Right renal cortex interstitium (tissue), 3 donors: ENCODE measurements at regions not wholly inside any gene's neighbourhood (a gene's known extent, or its start where the extent isn't known, plus 50 kb on each side); places are given as distances from the start of the nearest gene placed in this dataset.

Source experiments
- DNase-seq, 3 donors: peaks; one replicate each; pipeline ENCODE4 v3.0.0-alpha.2; 2013; ENCODE audit warnings: low read depth in 3 of 3, low spot score in 2 of 3

DNA sequence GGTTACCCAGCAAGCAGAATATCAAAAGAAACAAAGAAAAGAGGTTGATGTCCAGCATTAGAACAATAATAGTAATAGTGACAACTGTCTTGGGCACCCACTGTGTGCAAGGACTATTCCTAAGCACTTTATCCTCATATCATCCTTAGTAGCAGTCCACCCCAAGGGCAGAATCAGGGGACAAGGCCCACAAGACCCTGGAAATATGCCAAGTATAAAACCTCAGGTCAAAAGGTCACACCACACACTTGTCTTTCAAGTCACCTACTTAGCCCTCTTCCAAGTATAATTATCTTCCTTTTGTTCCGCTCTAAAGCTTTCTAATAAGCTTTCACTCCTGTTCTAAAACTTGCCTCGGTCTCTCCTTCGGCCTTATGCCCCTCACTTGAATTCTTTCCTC is 124.0 kb upstream of the STT3B start:
- no peak for DNase-seq

DNA sequence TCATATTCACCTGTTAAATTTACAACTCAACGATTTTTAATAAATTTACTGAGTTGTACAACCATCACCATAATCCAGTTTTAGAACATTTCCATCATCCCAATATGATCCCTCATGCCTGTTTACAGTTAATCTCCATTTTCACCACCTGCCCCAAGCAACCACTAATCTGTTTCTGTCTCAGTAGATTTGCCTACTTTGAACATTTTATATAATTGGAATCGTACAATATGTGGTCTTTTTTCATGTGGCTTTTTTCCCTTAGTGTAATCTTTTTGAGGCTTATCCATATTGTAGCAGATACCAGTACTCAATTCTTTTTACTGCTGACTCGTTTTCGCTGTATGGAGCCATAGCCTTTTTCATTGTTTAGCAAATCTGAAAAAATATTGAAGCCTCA is 123.3 kb upstream of the STT3B start:
- no peak for DNase-seq

DNA sequence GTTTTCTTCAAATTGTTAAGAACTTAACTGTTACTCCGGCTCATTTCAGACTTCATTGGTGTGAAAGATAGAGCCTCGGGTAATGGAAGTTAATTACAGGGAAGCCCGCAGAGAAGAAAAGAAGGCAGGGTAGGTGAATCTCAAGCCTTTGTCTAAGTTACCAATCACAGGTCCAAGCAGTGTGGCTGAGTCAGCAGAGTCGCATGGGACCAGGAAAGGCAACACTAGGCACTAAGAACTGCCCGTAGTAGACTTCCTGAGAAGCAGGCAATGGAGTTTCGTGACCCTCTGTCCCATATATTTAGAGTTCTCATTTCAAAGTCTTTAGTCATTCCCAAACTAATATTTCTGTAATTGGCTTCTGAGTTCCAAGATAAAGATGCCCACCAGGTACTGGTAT is 122.9 kb upstream of the STT3B start:
- DNase-seq = no peak

DNA sequence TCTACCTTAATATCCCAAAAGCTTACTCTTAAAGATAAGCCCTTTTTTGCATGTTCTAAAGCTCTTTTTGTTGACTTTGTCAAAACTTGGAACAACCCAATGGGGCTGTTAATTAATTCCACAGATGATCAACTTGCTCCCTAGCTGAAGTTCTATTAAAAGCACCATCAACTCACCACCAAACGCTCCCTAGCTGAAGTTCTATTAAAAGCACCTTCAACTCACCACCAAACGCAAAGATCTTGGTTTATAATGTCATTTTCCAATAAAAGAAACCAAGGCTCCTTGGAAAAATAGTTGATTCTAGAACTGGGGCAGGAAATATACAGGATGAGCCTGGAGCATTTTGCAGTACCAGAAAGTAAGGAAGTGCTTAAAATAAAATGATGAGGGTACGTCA is 122.3 kb upstream of the STT3B start:
- DNase-seq = no peak

DNA sequence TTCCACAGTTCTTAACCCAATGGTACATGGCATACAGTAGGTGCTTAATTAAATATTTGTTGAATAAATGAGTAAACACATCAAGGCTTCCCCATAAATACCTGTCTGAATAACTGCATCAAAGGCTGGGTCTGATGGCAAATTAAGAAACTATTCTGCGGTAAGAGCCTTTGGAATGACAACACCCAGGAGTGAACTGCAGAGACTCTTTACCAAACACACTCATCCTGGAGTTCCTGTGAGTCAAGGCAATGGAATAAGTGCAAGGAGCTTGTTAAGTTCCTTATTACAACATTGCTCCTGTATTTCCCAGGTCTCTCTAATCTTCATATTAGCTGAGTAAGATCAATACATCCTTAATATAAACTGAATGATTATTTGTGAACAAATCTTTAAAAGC is 119.9 kb upstream of the STT3B start:
- no peak for DNase-seq

DNA sequence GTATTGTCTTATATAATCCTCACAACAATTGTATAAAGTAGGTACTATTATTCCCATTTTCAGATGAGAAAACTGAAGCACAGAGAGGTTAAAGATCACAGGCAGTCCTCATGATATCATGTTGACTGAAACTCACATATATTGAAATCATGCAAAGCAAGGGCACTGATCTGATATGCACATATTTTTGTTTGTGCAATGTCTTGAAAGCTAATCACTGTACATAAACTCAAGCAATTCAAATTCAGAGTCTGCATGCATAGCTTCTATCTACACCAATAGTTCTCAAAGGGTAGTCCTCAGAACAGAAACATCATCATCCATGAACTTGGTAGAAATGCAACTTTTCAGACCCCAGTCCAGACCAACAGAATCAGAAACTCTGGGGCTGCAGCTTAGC is 119.2 kb upstream of the STT3B start:
- no peak for DNase-seq

DNA sequence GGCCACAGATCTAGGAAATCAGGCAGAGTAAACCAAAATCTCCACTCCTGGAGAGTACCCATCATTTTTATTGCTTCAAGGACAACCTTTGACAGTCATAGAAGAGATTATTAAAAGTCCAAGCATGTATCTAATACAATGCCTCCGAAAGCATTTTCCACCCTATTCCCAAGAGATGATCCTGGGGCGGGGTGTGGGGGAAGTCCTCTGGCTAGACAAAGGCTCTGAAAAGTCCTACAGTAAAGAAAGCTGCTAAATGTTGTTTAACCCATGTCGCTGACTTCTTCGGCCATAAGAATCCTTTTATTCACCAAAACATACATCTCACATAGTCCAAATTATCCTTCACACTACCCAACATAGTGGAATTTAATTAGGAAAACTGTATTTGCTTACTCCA is 115.7 kb upstream of the STT3B start:
- no peak for DNase-seq

DNA sequence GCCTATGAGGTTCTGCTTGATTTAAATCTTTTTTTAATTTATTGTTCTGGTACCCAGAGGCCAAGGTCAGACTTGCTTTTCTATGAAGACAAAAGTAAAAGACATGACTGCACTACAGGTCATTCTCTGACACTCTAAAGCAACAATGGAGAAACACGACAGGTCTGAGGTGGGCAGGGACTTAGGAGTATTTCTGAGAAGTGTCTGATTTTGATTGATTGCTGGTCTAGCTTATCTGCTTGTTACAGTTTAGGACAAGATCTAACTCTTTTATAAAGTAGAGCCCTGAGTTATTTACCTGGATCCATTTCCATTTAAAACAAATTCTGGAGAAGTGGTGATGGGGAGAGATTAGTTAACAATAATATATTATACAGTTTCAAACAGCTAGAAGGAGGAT is 115.2 kb upstream of the STT3B start:
- no peak for DNase-seq

DNA sequence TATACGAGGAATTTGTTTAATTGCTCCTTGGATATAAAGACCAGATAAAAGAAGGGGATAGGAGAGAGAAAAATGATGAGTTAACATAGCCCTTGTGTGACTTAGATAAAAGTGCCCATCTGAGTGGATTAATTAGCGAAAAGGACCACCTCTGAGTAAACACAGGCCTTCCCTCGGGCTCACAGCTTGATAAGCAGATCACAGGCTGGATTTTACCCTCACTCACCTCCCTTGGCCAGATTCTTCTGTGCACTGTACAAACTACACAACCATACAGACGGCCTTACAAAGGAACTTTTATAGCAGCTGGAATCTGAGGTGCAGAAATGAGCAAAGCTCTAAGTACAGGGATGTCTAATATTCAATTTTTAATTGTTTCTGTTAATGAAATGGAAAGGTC is 112.4 kb upstream of the STT3B start:
- no peak for DNase-seq

DNA sequence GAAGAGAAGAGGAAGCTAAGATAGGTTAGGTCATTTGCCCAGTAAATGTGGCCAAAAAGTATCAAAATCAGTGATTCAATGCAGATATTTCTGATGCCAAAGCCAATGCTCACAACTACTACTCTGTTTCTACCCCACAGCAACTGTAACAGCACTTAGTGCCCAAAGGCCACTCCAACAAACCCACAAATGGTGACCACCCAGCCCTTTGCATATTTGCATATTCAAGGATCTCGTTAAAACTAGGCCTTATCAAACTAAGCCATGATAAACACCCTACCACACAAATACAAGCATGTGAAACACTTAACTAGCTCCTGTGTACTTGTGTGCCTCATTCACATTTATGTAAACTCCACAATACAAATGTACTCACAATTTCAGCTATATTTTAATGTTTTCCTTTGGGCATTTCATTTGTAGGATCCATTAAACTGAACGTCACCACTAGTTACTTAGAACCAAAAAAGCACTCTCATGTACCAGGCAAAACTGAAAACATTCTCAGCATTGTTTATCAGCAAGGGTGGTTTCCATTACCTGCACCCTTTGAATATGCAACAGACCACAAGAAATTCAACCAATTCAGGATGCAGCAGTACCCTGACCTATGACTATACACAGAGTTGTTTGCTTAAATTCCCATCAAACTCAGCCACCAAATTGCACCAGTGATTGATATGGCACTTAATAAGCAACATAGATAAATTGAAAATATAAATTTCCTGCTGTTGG is 111.2 kb upstream of the STT3B start:
- DNase-seq = no peak

DNA sequence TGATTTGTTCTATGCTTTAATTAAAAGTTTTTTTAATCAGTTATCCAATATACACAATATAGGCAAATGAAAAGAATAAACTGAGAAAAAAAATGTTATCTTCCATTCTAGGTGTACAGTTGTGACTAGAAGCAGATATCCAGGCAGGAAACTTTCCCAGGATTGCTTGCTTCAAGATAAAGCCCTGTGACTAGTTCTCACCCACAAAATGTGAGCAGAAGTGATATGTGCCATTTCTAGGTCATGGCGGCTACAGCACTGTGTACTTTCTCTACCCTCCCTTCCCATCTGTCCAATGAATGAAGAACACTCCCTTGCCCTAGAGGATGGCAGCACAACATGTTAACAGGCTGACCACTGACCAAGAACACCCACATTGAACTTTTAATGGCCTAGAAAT is 110.5 kb upstream of the STT3B start:
- no peak for DNase-seq

DNA sequence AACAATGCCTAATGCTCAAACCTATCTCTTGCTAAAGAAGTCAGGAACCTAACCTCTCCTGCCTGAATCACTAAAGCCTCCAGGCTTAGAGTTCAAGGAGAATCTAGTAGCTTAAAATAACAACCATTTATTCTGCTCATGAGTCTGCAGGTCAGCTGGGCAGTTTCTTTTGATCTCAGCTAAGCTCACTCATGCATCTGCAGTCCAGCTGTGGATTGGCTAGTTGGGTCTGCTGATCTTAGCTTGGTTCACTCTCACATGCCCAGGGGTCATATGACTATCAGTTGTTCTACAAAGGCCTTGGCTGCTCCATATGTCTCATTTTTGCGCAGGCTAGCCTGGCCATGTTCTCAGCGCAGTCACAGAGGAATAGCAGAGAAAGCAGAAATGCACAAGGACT is 109.2 kb upstream of the STT3B start:
- peak in 2 of 3 donors; percentile 29 to 41 for DNase-seq

DNA sequence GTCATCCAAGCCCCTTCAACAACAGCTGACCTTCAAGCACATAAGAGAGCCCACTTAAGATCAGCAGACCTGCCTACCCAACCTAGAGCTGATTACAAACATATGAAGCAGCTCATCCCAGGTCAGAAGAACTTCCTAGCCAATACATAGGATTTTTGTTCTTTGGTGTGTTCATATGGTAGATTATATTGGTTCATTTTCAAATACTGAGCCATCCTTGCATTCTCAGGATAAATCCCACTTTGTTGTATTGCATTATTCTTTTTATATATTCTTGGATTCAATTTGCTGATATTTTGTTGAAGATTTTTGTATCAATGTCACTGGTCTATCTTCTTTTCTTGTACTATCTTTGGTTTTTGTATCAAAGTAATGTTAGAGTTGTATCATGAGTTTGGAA is 107.3 kb upstream of the STT3B start:
- no peak for DNase-seq

DNA sequence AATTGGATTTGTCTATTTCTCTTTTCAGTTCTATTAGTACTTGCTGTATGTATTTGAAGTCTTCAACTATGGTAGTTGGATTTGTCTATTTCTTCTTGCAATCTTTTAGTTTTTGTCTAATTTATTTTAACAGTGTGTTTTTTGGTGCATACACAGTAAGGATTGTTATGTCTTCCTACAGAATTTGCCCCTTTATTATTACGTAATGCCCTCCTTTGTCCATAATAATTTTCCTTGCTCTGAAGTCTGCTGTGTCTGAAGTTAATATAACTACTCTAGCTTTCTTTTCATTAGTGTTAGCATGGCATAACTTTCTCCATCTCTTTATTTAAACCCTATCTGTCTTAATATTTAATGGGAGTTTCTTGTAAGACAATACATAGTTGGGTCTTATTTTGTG is 105.1 kb upstream of the STT3B start:
- DNase-seq = no peak

DNA sequence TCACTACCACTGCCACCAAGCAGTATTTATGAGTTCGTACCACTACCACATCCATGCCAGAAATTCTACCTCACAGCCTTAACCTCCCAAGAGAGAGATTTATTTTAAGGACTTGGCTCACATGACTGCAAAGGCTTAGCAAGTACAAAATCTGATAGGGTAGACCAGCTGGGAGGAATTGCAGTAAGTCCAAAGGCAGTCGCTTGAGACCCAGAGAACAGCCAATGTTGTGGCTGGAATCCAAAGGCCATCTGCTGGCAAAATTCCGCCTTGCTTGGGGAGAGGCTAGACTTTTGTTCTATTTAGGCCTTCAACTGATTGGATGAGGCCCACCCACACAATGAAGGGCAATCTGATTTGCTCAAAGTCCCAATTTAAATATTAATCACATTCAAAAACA is 101.4 kb upstream of the STT3B start:
- DNase-seq = no peak

DNA sequence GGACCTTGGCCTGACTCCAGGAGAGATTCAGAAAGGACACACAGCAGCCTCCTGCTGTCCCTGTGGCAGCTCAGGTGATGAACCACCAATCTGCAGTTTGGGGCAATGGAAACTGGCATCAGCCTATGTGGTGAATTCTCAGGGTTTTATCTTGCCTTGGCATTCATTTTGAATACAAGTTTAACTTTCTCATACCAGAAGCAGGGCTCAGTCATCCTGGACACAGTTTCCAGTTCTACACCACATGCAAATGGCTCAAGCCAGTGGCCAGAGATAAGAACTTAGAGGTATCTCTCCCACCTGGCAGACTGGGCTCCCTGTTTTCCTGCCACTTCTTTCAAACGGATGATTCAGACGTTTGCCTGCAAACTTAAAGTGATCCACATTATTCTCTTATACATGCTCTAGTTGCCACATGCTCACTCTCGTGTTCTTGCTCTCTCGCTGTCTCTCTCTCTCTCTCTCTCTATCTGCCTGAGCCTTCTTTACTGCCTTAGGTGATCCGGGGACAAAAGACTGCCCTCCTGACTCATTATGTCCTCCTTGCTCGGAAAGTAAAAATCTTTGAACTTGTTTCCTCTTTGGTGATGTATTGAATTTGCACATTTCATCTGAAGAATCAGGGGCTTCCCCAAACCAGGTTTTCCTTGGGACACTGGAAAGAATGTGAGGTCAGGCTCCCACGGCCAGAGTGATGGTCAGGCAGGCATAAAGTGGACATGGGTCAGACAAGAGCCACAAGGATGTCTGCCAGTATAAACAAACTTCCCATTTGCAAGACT is 99.6 kb upstream of the STT3B start:
- DNase-seq = no peak

DNA sequence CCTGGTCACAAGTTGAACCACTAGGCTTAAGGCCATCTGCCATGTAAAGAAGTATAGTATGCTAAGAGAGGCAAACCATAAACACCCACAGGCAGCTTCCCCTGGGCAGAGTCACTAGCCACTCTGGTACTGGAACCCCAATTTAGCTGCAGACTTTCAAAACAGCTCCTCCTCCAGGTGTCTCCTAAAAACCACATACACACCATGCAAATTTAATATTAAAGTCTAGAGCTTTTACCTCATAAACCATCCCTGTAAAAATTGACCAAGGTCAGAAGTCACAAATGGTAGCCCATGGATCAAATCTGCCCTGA is 99.1 kb upstream of the STT3B start:
- no peak for DNase-seq

DNA sequence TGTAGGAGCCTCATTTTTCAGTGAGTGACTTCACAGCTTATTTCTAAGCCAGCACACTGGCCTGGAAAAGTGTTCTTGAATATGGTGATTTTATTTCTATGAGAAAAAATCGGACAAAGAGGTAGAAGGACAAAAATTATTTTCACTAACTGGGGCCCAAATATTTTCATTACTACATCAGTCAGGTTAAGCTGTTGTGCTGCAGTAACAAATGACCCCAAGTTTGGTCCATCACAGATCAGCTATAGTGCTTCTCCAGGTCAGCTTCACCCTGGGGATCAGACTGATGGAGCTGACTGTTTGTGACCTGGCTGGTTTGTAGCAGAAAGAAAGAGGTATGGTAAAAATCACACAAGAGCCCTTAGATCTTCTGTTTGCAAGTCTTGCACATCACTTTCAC is 97.9 kb upstream of the STT3B start:
- no peak for DNase-seq

DNA sequence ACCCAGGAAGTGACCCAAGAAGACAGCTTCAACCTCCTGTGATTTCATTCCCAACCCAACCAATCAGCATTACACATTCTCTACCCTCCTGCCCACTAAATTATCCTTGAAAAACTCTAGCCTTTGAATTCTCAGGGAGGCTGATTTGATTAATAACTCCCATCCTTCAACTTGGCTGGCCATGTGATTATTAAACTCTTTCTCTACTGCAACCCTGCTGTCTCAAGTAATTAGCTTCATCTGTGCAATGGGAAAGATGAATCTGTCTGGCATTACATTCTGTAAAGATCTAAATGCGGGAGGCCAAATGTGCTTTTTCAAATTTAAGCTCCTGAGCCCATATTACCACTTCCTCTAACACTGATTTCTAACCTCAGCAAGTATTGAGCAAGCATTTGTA is 95.9 kb upstream of the STT3B start:
- DNase-seq = no peak

DNA sequence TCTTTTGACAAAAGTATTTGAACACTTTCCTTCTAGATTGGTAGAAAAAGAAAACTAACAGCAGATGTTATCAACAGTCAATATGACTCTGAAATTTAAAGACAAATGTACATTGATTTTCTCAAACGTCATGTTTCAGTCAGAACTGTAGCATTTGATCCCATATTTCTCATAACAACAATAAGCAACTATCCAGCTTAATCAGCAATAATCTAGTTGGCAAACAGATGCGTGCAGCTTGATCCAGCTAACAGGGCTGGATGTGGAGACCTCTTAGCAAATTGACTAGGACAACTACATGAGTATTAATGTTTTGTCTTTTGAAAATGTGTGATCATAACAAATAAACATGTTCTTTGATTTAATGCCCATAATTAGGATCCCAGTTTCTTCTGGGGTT is 94.0 kb upstream of the STT3B start:
- DNase-seq = no peak

DNA sequence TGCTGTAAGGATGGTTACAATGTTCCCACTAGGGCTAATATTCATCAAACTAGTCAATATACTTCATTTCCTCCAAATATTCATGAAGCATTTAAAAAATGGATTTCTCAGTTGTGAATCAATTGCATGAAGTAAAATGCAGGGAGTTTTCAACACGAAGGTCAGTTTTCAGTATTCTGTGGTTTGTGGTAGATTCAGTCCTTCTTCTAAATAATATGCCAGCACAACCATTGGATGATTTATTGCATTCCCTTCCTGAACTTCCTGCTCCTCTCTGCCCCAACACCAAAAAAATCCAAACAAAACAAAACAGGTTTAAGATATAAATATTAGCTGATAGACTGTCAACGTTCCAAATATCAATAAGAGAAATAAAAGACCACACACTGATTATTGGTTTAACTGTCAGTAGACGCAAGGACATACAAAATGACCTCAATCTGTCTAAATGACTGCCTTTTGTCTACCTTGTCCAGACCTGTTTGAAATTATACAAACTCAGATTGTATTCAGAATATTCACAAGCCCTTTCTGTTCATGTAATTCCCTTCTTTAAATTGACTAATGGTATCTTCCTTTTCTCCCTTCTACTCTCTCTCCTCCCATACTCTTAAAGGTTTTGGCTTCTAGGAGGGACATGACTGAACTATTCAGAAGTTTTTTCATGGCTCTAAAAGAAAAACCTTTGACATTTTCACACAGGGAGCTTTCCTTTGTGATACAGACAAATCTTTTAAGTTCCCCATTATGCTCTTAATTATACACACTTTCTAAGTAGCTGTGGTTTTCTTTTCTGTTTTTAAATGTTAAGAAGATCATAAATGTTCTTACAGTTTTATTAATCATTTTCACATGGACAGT is 92.6 kb upstream of the STT3B start:
- no peak for DNase-seq

DNA sequence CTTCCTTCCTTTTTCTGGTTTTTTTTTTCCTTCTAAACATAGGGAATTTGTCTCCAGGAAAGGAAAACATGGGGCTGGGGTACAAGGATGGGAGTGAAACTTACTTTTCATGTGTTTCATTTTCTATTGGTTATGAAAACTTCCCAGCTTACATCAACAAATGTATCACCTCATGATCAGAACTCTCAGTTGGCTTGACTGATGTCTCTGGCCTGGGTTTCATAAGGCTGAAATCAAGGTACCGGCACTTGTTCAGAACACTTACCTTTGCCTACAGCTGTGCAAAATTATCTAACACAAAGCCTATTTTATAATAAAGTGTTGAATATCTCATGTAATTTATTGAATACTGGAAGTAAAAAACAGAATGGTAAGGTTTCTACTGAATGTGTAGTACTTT is 91.8 kb upstream of the STT3B start:
- no peak for DNase-seq
